Left colon (tissue), 2 donors: ENCODE measurements at regions not wholly inside any gene's neighbourhood (a gene's known extent, or its start where the extent isn't known, plus 50 kb on each side); places are given as distances from the start of the nearest gene placed in this dataset.
"Not testable (repeated sequence)": the region's sequence is repeated elsewhere in the genome, so short reads cannot be mapped to it uniquely, and the experiment has no call there.

ENCODE experiments used
- ATAC-seq: fragments of 200-7000 bp; cut with Tn5 transposase; one replicate; pipeline ENCODE4 v1.9.1; 2020; ENCODE audit warnings: mild to moderate bottlenecking, moderate library complexity
- DNase-seq, 2 donors: peaks; one replicate each; pipeline ENCODE4 v3.0.0-alpha.2; 2020
- intact Hi-C, 2 donors: fragments of 100-400 bp; cut with DNase I in 1 of 2; cut with micrococcal nuclease in 1 of 2; formaldehyde crosslinking; loops; one replicate each; pipeline versions ENCODE4 v1.11.2 to v1.14.0; 2022; cut with DNase I, micrococcal nuclease
- microRNA-seq, 2 donors: library from miRNA; unstranded; fragments of <30 nt; microRNA quantifications; one replicate each; pipeline versions ENCODE4 v1.1.0 to v1.2.0, GENCODE V29; 2020
- donor health status: DM: no; HTN: no; CAD: no.
- donor health status: DM: yes; HTN: yes; CAD: no.

DNA sequence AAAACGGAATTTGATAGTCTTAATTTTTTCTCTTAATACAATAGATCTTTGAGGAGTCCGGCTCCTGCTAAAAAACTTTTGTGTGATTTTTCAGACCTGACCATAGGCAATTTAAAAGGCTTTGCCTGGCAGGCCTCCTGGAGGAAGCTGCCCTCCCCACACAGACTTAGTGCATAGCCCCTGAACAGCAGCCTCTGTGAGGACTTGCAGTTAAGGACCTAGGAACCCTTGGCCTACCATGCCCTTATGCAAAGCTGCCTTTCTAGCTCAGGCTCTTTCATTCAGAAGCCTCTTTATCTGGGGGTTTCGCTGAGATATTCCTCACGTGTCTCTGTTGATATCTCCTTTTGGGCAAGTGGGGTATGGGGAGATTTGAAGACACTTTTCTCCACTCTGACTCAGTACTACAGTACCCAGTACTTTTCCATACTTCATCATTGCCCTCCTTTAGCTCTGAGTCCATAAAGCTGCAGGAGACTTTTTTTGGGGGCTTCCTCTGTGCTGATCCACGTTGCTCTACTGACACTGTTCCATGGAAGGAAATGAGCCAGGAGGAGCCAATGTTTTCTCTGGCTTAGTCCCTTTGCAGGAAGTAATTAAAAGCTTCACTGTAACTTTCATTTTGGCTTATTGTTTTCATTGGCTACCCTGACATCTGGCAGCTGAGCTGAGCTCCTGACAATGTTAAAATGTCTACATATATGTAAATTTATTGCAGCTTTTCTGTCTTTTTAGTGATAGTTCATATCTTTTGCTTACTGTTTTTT is 283.1 kb downstream of the TDRD3 start:
- no peak for DNase-seq
- no peak for ATAC-seq
- intact Hi-C loops = no loop called here

DNA sequence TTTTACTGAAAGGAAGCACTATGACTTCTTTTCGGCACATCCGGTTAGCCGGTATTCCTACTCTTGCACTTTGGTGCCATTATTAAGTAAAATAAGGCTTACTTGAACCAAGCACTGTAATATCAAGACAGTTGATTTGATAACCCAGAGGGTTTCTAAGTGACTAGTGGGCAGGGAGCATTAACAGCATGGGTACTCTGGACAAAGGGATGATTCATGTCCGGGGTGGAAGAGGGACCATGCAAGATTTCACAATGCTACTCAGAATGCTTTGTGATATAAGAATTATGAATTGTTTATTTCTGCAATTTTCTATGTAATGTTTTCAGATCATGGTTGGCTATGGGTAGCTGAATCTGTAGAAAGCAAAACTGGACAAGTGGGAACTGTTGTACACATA is 282.1 kb downstream of the TDRD3 start:
- intact Hi-C loops = no loop called here
- ATAC-seq (no peak), DNase-seq (no peak)

DNA sequence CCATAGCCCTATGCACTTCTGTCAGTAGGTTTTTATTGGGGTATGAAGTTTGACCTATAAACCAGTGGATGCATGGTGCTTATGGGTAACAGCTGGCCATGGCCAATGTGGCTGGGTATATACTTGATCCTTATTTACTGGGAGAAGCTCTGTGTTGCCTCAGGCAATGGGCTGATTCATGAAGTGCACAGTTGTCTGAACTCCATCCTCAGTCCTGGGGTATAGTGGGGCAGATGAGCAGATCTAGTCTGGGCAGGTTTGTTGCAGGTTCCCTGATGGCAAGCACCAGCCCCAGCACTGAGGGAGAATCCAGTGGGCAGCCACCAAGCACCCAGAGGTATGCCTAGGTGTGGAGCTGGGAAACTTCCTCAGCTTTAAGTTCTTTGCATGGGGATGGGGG is 274.4 kb downstream of the TDRD3 start:
- intact Hi-C loops = no loop called here
- no peak for DNase-seq
- ATAC-seq = no peak

DNA sequence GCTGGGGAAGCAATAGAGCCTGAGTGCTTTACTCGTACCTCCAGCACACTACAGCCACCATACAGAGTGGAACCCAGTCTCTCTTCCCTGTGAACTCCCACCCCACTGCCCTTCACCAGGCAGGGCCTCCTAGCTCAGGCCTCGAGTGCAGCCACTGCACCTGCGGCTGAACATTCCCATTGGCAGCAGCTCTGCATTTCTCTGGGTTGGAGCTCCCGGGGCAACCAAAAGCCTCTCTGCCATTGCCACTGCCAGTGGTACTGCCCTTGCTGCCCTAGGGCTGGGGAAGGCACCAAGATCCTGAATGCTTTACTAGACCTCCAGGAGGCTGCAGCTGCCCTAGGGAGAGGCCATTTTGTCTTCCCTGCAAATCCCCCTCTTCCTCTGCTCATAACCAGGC is 266.8 kb downstream of the TDRD3 start:
- intact Hi-C loops = no loop called here
- ATAC-seq (no peak), DNase-seq (no peak)

DNA sequence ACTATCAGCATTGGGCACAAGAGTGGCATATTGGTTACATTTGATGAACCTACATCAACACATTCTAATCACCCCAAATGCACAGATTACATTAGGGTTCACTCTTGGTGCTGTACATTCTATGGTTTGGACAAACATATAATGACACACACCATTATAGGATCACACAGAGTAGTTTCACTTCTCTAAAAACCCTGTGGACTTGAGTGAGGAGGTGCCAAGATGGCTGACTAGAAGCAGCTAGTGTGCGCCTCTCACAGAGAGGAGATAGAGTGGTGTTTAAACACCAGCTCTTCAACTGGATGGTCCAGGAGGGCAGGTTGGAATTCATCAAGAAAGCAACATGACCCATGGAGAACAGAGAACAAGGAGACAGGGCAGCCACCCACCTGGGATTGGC is 265.6 kb downstream of the TDRD3 start:
- DNase-seq (no peak), ATAC-seq (no peak)
- intact Hi-C loops = no loop called here

DNA sequence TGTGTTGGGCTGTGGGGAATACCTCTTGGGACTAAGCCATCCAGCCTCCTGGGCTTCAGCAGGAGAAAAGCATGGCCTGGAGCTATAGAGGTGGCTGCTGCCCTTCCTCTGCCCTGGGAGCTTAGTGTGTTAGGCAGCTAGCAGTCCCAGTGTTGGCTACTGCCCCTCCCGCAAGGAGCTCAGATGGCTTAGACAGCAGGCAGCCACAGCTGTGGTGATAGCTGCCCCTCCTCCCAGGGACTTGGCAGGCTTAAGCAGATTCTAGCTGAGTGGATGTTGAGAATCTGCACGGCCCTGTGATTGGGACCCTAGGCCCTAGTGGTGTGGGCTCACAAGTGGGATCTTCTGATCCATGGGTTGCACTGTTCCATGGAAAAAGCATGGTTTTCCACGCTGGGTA is 264.5 kb downstream of the TDRD3 start:
- intact Hi-C loops = no loop called here
- DNase-seq = no peak
- ATAC-seq = no peak

DNA sequence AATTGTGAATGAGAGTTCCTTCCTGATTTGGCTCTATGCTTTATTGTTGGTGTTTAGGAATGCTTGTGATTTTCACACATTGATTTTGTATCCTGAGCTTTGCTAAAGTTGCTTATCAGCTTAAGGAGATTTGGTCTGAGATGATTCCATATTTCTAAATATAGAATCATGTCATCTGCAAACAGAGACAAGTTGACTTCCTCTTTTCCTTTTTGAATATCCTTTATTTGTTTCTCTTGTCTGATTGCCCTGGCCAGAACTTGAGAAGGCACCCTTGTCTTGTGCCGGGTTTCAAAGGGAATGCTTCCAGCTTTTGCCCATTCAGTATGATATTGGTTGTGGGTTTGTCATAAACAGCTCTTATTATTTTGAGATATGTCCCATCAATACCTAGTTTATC is 260.6 kb downstream of the TDRD3 start:
- intact Hi-C loops, DNase-seq, ATAC-seq: not testable (repeated sequence)

DNA sequence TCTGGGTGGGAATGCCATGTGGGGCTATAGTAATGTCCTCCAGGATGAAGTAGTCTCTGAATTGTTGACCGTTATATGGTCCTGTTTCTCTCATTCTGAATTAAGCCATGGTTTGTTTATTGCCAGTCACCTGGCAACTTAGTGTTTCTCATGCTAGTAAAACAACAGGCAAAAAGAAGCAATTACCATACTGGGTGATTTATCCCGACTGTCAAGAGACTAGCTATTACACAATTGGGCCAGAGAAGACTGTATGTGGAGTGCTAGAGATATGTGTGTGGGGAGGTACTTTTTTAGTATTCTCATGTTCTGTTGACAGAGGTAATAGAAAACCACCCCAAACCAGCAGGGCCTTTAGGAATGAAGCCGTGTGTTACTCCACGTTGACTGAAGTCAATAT is 258.2 kb downstream of the TDRD3 start:
- DNase-seq (no peak), ATAC-seq (no peak)
- intact Hi-C loops = no loop called here

DNA sequence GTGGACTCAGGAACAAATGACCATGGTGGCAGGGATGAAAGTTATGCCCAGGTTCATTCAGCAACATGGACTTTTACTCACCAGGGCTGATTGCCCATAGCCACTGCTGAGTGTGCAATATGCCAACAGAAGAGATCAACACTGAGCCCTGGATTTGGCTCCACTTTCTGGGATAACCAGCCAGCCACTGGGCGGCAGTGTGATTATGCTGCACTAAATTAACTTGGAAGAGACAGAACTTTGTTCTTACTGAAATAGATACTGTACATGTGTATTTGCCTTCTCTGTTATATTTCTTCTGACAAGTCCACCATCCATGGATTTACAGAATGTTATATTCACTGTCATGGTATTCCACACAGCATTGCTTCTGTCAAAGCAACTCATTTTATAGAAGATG is 257.4 kb downstream of the TDRD3 start:
- ATAC-seq = peak; percentile 28
- intact Hi-C loops = no loop called here
- peak in 1 of 2 donors; percentile 21 for DNase-seq

DNA sequence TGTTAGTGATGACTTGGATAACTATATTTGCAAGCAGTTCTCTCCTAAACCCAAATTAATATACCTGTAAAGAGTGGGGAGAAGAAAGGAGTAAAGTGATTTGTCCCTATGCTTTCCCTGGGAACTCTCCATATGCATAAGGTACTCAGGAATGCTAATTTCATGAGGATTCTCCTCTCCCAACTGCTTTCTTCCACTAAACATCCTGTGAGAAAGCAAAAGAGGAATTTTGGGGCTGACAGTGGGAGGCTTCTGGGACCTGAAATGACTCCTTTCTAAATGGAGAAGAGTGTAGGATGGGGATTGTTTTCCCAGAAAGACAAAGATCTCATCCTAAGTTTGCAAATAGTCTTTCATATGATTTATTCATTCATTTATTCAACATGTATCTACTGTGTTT is 250.5 kb downstream of the TDRD3 start:
- no peak for DNase-seq
- intact Hi-C loops = no loop called here
- no peak for ATAC-seq

DNA sequence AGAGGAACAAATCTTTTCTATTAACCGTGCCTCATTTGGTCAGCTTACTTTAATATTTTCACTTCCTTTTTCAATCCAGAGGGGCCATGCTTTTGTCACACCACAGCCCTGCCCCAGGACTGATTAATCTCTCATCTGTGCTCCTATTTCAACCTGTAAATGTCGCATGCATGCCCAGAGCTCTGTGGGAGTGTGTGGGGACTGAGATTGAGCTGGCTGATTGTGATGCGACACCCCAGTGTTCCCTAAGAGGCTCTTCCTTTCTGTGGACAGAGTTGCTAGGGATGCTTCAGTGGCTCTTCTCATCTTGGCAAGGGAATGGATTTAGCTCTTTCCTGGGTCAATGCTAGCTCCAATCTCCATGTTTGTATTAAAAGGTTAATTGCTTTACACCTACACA is 249.6 kb downstream of the TDRD3 start:
- intact Hi-C loops = no loop called here
- DNase-seq (no peak), ATAC-seq (no peak)

DNA sequence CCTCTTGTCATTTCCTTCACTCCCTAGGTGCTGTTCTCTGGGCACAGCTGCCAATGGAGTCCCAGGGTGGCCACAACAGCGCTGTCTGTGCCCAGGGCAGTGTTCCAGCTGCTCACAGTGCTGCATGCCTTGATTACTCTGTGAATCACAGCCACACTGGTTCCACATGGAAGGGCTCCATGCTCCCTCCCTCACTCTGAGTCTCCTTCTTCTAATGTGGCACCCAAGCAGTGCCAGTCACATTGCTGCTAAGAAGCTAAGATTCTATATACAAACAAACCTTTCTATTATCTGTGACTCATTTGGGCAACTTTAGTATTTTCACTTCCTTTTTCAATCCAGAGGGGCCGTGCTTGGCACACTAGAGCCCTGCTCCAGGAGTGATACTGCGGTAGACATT is 248.7 kb downstream of the TDRD3 start:
- no peak for DNase-seq
- no peak for ATAC-seq
- intact Hi-C loops = no loop called here

DNA sequence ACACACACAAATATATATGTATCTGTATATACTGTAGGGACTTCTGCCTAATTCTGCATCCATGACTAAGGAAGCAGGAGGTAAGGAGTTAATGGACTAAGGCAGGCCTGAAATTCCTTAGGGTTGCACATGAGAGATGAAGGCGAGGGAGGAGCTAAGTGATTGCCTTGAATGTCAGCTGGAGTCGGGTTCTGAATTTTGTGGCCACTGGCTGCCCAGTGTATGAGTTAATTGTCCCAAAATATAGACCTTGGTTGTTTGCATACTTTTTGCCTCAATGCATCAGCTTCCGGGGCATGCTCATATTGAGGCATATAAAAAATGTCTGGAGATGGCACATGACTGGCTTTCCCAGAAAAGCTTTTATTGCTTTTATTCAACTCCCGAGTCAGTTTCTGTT is 245.5 kb downstream of the TDRD3 start:
- DNase-seq (no peak), ATAC-seq (no peak)
- intact Hi-C loops = no loop called here

DNA sequence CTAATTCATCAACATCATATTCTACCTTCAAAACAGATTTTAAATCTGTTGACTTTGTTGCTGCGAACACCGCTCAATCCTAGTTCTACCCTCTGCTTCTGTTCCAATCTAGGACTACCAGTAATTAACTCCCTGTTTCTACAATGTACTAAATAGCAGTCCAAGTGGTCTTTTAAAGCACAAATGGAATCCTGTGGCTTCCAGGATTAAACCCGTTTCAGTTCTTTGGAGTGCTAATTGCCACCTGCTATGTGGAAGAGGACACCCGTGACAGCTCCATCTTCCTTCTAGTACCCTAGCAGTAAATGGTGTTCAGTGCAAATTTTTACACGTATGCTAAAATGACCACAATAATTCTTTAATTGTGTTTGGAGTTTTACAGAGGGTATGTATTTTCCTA is 232.1 kb downstream of the TDRD3 start:
- ATAC-seq (no peak), DNase-seq (no peak)
- intact Hi-C loops = no loop called here

DNA sequence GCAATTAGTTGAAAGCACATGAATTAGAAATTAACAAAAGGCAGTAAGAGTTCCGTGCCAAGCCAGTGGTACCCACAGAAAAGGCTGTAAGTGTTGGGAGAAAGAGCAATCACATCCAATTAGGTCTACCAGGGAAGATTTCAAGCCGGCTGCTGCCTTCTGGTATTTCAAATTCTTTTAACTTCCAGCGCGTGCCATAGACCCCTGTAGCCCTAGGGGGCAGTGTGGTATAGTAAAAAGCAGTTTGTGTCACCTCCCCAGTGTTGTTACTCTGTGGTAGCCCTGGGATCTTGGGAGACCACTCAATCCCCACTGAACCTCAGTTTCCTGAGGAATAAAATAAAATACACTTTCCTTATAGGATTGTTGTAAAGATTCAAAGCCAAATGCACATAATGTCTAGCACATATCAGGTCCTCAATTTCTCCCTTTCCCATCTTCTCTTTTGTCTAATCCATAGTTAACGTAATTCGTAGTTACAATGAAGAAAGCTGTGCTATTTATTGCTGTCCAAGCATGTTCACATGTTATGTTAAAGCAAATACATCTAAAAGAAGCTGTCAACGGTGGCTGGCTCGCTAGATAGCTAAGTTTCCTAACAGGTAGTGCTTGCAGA is 230.2 kb downstream of the TDRD3 start:
- intact Hi-C loops = no loop called here
- DNase-seq = no peak
- peak; percentile 40 for ATAC-seq

Small RNA genes in the stretch of these regions (microRNA-seq; reads per million reads assigned to microRNA genes)
- 0 reads per million in 2 donors for gene MIR3169
